ENCODE measurements at regions not wholly inside any gene's neighbourhood (a gene's known extent, or its start where the extent isn't known, plus 50 kb on each side); places are given as distances from the start of the nearest gene placed in this dataset.

- TF ChIP-seq POLR2AphosphoS5 (IDR thresholded peaks at IDR 0.05; ENCODE audit: low read depth, low read length) = no peak
- TF ChIP-seq POLR2A (IDR thresholded peaks at IDR 0.05; ENCODE audit: low read depth, low read length) = no peak
Observed at GRCh38 chr20:50368386-50368785, 141.8 kb upstream of the PTPN1 start.

Data from GM12892 (cell line).